HG03066 (cell line): ENCODE measurements at regions not wholly inside any gene's neighbourhood (a gene's known extent, or its start where the extent isn't known, plus 50 kb on each side); places are given as distances from the start of the nearest gene placed in this dataset.
A peak's percentile ranks its signal among the peaks of the same experiment; 100 is the strongest.
"Not testable (repeated sequence)": the region's sequence is repeated elsewhere in the genome, so short reads cannot be mapped to it uniquely, and the experiment has no call there.

Source experiments
- ATAC-seq: cut with Tn5 transposase; IDR thresholded peaks from one replicate; pipeline ENCODE4 v1.9.1; 2021; ENCODE audit warnings: low read depth; ENCODE audit not compliant: unreplicated experiment

DNA sequence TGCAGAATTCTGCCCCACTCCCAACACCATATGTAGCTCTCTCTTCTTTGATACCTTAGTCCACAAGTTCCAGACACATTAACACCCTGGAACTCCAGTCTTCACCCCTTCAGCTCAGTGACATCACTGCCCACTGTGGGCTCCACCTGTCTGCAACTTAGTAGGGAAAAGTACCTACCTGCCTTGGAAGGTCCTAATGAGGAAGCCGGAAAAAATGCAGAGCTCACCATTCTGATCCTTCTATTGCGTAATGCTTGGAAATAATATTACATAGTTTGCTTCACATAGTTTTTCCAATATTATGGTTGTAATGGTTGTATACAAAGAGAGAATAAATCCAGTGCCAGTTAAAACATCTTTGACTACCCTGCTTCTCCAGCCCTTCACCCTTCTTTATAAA lies 738.4 kb downstream of the RNF144A start:
- ATAC-seq = no peak

DNA sequence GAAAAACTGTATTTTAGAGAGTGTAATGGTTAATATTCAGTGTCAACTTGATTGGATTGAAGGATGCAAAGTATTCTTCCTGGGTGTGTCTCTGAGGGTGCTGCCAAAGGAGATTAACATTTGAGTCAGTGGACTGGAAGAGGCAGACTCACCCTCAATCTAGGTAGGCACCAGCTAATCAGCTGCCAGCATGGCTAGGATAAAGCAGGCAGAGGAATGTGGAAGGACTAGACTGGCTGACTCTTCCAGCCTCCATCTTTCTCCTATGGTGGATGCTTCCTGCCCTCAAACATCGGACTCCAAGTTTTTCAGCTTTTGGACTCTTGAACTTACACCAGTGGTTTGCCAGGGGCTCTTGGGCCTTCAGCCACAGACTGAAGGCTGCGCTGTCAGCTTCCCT lies 740.3 kb downstream of the RNF144A start:
- not testable (repeated sequence) for ATAC-seq

DNA sequence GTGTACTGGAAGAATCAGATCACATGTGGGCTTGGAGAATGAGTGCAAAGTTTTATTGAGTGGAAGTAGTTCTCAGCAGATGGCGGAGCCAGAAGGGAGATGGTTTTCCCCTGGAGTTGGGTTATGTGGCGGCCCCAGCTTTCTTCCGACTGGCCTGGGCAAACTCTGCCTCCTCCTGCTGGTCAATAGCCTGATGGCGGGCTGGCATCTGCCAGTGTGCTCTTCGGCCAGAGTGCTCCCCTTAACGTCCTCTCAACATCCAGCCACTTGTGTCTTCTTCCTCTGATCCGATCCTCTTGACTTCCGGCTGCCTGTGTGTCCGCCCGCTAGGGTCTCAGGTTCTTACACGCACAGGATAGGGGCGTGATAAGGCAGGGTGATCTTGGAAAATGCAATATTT lies 741.3 kb downstream of the RNF144A start:
- ATAC-seq = no peak

DNA sequence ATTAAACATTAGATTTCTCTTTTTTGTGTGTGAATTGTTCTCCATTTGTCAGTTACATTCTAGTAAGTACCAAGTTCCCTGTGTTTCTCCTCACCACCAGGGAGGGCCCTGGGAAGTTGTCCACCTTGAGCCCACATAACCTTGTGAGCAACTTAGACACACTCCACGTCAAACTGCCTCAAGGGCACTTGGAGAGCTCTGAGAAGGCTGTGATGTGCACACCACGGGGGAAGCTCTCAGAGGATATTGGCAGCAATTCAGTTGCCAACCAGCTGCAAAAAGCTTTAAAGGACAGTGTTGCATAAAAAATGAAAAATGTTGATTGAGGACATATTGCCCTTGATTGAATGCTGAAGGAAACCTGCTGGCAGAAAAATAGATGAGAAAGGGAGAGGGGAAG lies 743.6 kb downstream of the RNF144A start:
- no peak for ATAC-seq

DNA sequence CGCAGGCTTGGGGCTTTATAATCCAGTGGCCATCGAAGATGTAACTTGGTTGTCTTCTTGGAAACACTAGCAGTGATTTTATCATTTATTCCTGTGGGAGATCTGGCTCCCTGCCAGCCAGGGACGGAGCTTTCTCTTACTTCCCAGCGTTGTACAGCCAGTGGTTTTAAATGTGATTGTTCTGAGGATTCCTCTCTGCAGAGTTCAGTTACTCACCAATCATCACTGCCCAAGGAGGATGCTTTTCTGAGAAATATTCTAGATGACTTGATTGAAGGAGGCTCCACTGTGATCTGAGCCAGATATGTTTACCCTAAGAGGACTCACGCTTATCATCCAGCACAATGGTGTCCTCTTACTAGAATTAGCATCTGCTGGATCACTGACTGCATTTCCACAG lies 744.3 kb downstream of the RNF144A start:
- no peak for ATAC-seq

DNA sequence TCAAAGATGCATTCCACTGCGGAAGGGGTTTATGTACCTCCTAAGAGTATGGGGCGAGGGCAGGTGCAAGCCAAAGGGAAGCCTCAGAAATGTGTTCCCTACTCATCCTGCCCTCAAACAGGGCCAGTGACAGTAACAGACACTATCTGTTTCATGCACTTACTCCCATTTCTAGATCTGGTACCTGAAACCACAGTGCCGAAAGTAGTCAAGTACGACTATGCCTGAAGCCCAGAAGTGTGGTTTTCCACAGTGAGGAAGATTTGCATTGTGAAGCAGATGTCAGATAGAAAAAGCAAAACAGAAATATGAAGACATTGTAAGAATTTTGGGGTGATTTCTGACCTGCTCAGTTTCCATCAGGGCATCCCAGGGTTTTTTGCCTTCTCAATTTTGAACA lies 748.7 kb downstream of the RNF144A start:
- peak; percentile 76 for ATAC-seq

DNA sequence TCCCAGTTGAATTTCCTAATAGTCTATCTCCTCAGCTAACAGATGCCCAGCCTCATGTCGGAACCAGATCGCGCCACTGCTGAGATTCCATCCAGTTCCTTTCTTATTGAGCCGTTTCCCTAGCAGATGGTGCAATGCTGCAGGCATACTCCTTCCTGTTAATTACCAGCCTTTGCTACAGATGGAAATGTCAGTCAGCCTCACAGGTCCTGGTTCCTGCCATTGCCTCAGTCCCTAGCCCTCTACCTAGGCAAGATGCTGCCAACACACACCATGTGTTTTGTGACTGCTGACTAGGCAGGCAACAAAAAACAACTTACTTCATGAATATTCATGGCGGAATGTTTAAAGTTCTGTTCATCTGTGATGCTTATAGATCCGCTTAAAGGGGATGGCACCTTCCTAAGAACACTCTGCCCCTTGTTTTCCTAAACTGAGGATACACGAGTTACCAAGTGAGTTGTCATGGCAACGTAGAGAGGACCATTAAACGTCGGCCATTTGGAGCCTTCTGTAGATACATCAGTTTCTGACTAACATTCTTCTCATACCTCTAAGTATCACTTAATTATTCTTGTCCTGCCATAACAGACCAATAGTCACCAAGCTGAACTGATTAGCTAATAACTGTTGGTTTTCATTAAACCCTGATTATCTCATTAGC lies 749.5 kb downstream of the RNF144A start:
- ATAC-seq = no peak

DNA sequence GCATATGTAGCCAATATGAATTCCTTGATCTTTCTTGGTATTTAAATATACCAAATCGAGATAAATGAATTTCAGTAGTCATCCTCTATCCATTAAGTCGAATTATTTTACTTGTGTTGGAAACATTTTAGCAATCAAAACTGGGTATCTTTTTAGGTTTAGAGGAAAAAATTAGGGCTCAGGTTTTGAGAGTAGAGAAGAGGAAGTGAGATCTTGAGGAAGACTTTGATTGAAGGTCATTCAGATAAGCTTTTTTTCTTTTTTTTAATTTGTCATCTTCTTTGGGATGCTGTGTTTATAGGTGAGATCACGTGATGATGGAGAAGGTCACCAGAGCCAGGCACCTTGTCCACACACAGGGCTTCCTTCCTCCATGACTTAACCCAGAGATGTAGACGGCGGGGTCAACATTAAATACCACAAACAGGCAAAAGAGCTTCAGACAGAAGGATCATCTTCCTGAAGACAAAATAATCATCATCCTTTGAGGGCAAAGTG lies 750.1 kb downstream of the RNF144A start:
- ATAC-seq = no peak

DNA sequence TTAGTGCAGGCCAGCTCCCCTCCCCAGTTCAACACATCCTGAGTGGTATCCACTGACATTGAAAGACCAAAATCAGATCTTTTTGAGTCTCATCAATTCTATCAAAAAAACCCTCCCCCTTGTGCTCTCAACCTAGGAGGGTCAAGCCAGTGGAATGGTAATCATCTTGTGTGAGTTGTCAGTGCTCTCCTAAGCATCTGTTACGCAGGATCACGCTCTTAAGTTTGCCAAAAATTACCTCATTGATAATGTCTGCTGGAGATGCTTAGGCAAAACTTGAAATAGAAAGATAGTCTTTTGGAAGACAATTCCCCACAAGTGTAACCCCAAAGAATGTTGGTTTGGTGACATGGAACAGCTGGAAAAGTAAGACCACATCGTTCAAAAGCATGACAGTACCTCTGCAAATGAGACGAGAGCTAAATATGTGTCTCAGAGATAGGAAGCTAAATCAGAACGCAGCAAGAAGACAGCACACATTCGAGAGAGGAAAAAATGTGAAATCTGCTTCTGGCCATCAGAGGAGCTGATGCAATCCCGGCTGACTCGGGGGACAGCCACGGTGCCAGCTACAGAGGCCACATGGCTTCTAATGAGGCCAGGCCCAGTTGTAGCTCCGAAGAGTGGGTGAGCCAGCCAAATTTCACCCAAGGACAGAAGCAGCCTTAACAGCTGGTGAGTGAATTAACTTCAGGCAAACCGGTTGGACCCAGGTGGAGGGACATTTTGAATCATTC lies 753.9 kb downstream of the RNF144A start:
- ATAC-seq = no peak

DNA sequence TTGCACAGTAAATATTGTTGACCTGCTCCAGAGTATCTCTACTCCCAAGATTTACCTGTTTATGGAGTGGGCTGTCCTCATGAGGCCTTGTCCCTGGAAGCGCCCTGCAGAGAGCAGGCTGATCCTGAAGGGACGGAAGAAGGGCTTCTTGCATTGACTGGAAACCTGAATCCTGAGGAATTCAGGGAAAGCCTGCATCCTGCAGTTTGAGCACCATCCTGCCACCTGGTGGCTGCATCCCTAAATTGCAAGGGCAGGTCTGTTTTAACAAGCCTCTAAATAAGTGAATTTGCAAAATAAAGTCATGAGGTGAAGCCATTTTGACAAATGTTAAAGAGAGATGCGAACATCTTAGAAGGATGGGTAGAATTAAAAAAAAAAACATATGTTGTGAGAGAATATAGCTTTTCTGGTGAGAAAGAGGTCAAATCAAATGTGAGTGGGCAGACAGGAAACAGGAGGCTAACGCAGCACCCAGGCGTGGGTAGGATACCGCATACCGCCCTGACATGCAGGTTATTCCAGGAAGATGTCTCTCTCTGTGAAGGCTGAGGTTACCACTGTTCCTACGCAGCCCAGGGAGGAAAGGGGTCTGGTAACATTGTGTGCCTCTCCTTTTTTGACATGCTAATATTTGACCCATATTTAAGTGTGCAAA lies 754.9 kb downstream of the RNF144A start:
- no peak for ATAC-seq

DNA sequence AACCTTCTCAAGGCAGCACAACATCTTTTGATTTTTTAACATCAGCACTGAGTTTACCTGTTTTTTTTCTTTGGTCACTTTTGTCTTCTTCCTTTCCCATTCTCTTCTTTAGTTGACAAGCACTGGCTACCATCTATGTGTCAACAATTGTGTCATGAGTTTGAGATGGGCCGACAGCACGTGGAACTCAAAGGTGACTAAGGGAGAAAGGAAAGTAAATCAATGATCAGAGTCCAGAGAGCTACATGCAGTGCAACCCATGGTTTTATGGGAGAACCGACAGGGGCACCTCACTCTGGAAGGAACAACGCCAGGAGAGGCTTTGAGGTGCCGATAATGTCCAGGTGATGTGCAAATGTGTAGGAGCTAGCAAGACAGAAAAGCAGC lies 755.5 kb downstream of the RNF144A start:
- ATAC-seq = no peak

DNA sequence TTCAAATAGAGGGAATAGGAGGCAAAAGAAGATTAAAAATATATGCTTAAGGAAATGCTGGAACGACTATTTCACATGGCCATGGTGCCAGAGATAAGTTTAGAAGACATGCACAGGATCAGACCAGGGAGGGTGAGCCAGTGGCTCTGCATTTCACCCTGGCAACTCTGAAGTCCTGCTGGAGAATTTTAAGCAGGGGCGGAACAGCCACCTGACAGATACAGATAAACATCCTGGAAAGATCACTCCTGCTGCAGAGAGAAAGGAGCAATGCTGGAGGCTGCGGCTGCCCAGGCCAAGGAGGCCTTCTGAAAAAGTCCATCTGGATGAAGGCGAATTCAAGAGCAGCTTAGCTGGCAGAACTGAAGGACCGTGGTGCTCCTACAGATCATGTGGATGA lies 755.9 kb downstream of the RNF144A start:
- ATAC-seq = no peak

DNA sequence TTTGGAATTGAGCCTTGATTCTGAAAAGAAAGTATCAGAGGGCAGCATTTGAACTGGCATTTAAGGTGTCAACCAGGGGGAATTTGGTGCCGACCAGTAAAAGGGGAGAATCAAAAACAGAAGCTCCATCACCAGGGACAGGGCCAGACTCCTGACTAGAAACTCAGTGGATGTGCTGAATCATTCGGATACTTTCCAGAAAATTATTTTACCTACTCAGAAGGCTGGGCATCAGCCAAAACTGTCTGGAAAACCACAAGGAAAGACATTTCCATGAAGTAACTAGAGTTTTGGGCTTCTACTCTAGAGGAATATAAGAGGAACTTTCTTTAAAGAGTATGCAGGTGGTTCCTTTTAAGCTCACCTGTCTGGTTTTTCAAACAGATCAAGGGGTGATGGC lies 756.6 kb downstream of the RNF144A start:
- ATAC-seq = no peak

DNA sequence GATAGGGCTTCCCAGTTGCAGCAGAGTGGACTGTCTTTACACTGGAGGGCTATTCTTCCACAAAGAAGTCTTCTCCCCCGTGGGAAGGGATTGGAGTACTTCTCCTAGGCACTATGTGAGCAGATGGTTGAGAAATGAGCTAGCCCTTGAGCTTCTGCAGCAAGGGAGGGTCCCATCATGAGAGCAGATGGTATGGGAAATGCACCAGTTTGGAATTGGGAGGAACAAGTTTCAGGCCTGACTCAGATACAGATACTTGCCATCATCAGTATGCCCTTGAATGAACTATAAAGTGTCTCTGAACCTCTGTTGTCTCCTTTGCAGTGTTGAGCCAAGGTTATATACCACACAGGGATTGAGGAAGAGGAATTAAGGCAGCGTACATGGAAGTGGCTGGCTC lies 757.4 kb downstream of the RNF144A start:
- ATAC-seq = no peak

DNA sequence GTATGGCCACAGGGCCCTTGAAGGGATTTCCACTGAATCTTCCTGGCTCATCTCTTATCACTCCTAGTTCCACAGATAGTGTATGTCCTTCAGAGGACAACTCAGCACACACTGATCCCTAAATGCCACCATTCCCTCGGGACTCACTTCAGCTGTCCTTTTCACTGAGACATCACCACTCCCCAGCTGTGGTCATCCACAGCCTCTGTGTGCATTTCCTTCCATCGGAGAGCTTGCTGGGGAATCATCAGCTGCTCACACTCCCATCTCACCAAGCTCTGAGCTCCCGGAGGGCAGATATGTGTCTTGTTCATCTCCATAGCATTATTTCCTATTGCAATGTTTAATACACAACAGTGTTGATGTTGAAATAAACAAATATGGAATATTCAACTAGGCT lies 759.5 kb downstream of the RNF144A start:
- ATAC-seq = no peak

DNA sequence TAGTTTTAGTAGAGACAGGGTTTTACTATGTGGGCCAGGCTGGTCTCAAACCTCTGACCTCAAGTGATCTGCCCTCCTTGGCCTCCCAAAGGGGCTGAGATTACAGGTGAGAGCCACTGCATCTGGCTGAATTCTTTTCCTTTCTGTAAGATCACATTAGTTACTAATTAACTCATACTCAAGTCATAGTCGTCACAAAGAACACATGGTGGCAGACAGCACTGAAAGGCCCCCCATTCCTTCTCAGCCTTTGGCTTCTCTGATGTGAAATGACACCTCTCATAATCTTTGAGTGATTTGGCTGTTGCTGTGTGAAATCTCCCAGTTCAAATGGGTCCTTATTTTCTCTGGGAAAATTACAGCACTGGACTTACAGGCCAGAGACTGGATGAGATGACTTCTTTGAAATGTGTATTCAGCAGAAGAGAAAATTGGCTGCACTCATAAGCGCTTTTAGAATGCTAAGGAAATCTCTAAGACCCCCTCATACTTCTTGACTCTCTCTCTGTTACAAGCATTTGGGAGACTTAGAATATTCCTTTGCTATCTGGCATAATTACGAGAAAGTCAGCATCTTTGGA lies 764.8 kb downstream of the RNF144A start:
- no peak for ATAC-seq

DNA sequence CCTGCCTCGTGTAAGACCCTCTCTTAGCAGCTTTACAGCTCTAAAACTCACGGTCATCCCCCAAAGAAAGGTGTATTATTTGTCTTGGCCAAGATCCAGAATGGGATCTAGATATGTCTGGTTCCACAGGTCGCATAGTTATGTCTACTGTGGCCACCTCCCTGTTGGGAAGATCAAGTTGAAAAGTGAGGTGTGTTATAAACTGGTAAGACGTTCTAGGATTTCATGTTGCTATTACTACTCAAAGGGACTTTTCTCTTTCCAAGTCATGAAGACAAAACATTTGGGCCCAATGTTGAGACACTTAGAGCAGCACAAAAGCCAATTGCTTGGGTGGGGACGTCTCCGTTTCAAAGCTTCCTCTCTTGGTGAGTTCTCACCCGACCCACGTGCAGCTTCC lies 766.0 kb downstream of the RNF144A start:
- ATAC-seq = no peak

DNA sequence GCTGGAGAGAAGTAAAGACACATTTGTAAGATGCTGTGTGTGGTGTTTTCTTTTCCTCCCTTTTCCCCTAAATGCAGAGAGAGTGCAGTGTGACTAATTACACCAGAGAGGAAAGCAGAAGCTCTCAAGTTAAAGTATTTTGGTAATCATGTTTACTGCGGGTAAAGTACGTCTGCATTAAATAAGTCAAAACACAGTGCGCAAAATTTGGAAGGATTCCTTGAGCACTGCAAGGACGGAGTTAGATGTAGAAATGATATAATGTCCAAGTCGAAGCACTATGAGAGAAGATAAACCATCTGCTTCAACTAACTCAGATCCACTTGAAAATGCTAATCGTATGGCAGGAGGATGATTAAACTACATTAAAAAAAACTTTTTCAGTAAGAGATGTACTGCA lies 766.5 kb downstream of the RNF144A start:
- no peak for ATAC-seq

DNA sequence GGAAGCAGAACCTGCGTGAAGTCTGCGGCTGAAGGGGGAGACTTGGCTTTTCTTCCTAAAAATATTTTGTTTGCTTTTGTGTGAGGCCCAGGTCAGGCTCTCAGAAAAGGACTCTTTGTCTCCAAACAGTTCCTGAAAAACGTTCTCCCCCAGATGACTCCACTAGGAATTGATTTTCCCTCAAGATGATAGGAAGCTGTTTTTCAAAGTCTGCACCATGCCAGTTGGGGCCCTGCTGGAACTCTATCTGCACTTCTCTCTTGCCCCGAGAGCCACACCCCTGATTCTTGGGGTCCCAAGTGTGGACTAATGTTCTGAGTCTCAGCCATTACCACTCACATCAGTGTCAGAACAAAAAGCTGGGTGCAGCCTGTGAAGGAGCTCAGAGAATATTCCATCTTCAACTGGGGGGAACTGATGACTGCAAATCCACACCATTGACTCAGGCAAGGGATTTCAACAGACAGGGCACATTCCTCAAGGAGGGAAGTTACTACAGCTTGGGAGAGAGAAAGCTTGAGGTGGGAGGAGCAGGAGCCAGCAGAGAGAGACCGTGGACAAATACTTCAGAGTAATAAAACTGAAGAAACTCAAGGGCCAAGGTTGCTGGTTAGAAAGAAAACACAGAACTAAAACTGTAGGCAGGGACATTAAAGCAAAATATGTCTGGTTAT lies 768.3 kb downstream of the RNF144A start:
- ATAC-seq = no peak

DNA sequence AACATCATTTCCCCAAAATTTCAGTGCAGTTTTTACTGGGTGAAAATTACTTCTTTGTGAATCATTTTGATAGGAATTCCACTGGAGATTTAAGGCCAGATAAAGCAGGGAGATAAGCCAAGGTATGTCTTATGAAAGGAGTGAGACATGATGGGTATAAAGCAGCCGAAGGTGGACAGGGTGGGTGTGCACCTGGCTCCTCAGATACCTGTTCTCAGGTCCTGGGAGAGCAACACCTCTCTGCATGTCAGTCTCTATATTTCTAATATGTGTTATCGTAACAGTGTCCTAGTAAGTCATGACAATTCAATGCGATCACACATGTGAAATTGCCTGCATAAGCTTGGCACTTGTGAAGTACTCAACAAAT lies 768.8 kb downstream of the RNF144A start:
- no peak for ATAC-seq
